Stimulated activated effector memory CD8-positive, alpha-beta T cell treated with anti-CD3 and anti-CD28 coated beads, Interleukin-12 subunit alpha, Interleukin-12 subunit beta, amount 100 ng/mL, for 72 hours (primary cell): ENCODE measurements at regions not wholly inside any gene's neighbourhood (a gene's known extent, or its start where the extent isn't known, plus 50 kb on each side); places are given as distances from the start of the nearest gene placed in this dataset.
"Not testable (repeated sequence)": the region's sequence is repeated elsewhere in the genome, so short reads cannot be mapped to it uniquely, and the experiment has no call there.

Source experiments
- ATAC-seq: fragments of 150-1000 bp; cut with Tn5 transposase; 2 replicates; pipeline ENCODE4 v1.10.0; 2021
- DNase-seq, 2 donors: peaks; one replicate each; pipeline ENCODE4 v3.0.0; 2021 to 2022; ENCODE audit warnings: low spot score in 2 of 2
- H3K27ac Mint-ChIP-seq: one replicate; pipeline ENCODE4 v1.8.0; 2022; ENCODE audit warnings: mild to moderate bottlenecking, mixed read lengths
- H3K36me3 Mint-ChIP-seq: one replicate; pipeline ENCODE4 v1.8.0; 2022; ENCODE audit warnings: mild to moderate bottlenecking, mixed read lengths
- H3K4me1 Mint-ChIP-seq: one replicate; pipeline ENCODE4 v1.8.0; 2022; ENCODE audit warnings: mixed read lengths
- H3K4me3 Mint-ChIP-seq: one replicate; pipeline ENCODE4 v1.8.0; 2022; ENCODE audit warnings: mild to moderate bottlenecking, mixed read lengths
- H3K9me3 Mint-ChIP-seq: one replicate; pipeline ENCODE4 v1.8.0; 2022; ENCODE audit warnings: mixed read lengths

DNA sequence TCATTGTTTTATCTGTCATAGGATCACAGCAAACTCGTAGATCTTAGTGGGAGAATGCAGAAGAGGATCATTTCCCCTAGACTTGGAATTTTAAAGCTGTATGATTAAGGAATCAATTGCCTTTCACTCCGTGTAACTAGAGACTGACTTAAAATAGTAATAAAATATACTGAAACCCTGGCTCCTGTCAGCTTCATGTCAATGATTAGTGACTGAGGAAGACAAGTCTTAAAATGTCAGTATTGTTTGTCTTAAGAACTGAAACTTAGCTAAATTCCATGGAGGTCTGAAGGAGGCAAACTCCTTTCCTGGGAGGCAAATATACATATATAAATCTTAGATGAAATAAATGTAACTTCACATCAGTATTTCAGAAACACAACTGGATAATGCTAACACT lies 1016.7 kb upstream of the PCDH10 start:
- no peak for DNase-seq
- H3K4me1 Mint-ChIP-seq, result no peaks in the 10 kb centered on the region
- no peak for ATAC-seq
- no peak overlapping the region for H3K27ac Mint-ChIP-seq
- no peaks in the 10 kb centered on the region for H3K36me3 Mint-ChIP-seq
- peaks cover 5% of the 10 kb centered on the region for H3K9me3 Mint-ChIP-seq
- H3K4me3 Mint-ChIP-seq, result no peak overlapping the region

GRCh38 chr4:132169660-132170059 lies 979.4 kb upstream of the PCDH10 start:
- Mint-ChIP-seq H3K36me3 (no peaks in the 10 kb centered on the region), H3K9me3 (peaks cover 19% of the 10 kb centered on the region), H3K27ac (no peak overlapping the region), H3K4me1 (no peaks in the 10 kb centered on the region), H3K4me3 (no peak overlapping the region)
- ATAC-seq (no peak), DNase-seq (no peak)

GRCh38 chr4:132180020-132180427 lies 969.1 kb upstream of the PCDH10 start:
- H3K4me1 Mint-ChIP-seq, result no peaks in the 10 kb centered on the region
- H3K4me3 Mint-ChIP-seq, result no peak overlapping the region
- H3K9me3 Mint-ChIP-seq, result peaks cover 7% of the 10 kb centered on the region
- ATAC-seq, result no peak
- H3K36me3 Mint-ChIP-seq, result no peaks in the 10 kb centered on the region
- no peak for DNase-seq
- H3K27ac Mint-ChIP-seq, result no peak overlapping the region

DNA sequence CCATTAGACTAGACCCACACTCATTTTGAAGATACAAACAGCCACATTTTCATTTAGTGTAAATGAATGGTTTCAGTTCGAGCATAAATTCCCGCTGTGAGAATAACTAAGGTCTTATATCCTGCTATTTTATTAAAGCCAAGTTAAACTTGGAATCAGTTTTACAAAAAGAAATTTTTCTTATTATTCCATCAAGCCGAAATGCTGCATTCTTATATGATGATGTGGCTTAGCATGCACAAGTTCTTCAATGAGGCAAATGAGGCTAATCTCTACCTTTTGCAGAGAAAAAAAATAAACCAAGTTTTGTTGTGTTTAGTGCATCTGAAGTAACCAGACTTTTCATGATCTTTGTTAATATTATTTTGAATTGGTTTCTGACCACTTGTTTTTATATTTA lies 953.9 kb upstream of the PCDH10 start:
- Mint-ChIP-seq H3K27ac (no peak overlapping the region), H3K4me3 (no peak overlapping the region), H3K9me3 (peaks cover 24% of the 10 kb centered on the region), H3K36me3 (no peaks in the 10 kb centered on the region), H3K4me1 (no peaks in the 10 kb centered on the region)
- no peak for DNase-seq
- ATAC-seq, result no peak

- ATAC-seq (no peak), DNase-seq (no peak)
- Mint-ChIP-seq H3K36me3 (no peaks in the 10 kb centered on the region), H3K27ac (no peak overlapping the region), H3K4me3 (no peak overlapping the region), H3K4me1 (no peaks in the 10 kb centered on the region), H3K9me3 (peaks cover 14% of the 10 kb centered on the region)
These were observed 945.5 kb upstream of the PCDH10 start for GRCh38 chr4:132203618-132204017.

GRCh38 chr4:132214519-132214918 lies 934.6 kb upstream of the PCDH10 start:
- Mint-ChIP-seq H3K9me3 (peaks cover 12% of the 10 kb centered on the region), H3K27ac (no peak overlapping the region), H3K4me1 (no peaks in the 10 kb centered on the region), H3K36me3 (no peaks in the 10 kb centered on the region), H3K4me3 (no peak overlapping the region)
- no peak for ATAC-seq
- no peak for DNase-seq

DNA sequence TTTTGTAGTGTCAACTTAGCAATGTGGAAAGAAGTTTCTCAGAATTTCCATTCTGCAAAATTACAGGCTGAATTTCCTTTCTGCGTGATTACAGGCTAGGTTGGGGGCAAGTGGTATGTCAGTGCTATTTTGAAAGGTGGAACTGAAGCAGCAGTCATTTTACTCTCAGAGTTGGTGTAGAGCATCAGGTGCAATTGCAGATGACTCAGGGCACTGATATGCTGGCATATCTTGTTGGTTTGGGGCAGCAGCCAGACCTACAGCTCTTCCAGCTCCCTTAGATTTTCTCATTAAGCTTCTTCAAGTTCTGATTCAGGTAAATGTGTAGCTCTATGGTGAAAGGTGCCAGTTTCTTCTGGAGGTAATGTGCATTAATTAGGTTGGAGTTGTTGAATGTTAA lies 930.7 kb upstream of the PCDH10 start:
- ATAC-seq (no peak), DNase-seq (no peak)
- Mint-ChIP-seq H3K4me3 (no peak overlapping the region), H3K9me3 (peaks cover 18% of the 10 kb centered on the region), H3K36me3 (no peaks in the 10 kb centered on the region), H3K27ac (no peak overlapping the region), H3K4me1 (no peaks in the 10 kb centered on the region)

DNA sequence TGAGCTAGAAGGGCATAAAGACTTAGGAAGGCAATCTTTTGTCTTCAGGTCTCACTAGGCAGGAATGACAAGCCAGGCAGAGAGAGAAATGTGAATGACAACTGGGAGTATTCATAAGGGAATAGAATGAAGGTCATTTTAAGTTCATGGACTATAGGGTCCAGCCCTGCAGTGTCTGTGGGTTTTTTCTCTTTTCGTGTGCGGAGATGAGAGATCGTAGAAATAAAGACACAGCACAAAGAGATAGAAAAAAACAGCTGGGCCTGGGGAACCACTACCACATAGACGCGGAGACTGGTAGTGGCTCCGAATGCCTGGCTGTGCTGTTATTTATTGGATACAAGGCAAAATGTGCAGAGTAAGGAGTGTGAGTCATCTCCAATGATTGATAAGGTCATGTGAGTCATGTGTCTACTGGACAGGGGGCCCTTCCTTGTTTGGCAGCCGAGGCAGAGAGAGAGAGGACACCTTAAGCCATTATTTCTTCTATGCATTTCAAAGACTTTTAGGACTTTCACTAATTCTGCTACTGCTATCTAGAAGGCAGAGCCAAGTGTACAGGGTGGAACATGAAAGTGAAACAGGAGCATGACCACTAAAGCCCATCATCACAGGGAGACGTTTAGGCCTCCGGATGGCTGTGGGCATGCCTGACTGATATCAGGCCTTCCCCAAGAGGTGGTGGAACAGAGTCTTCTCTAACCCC lies 921.8 kb upstream of the PCDH10 start:
- no peak for ATAC-seq
- no peak overlapping the region for H3K27ac Mint-ChIP-seq
- DNase-seq, result no peak
- H3K9me3 Mint-ChIP-seq, result peaks cover 9% of the 10 kb centered on the region
- no peaks in the 10 kb centered on the region for H3K36me3 Mint-ChIP-seq
- no peaks in the 10 kb centered on the region for H3K4me1 Mint-ChIP-seq
- no peak overlapping the region for H3K4me3 Mint-ChIP-seq

DNA sequence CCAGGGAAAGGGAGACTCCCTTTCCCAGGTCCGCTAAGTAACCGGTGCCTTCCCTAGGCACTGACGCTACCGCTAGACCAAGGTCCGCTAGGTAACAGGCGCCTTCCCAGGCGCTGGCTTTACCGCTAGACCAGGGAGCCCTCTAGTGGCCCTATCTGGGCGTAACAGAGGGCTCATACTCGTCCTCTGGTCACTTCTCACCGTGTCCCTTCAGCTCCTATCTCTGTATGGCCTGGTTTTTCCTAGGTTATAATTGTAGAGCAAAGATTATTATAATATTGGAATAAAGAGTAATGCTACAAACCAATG lies 921.3 kb upstream of the PCDH10 start:
- DNase-seq, H3K36me3 Mint-ChIP-seq, H3K27ac Mint-ChIP-seq, H3K9me3 Mint-ChIP-seq, H3K4me3 Mint-ChIP-seq, ATAC-seq, H3K4me1 Mint-ChIP-seq: not testable (repeated sequence)

GRCh38 chr4:132228676-132229075 lies 920.4 kb upstream of the PCDH10 start:
- DNase-seq (no peak), ATAC-seq (no peak)
- no peak overlapping the region for H3K27ac Mint-ChIP-seq
- peaks cover 10% of the 10 kb centered on the region for H3K9me3 Mint-ChIP-seq
- H3K4me1 Mint-ChIP-seq, result no peaks in the 10 kb centered on the region
- no peaks in the 10 kb centered on the region for H3K36me3 Mint-ChIP-seq
- no peak overlapping the region for H3K4me3 Mint-ChIP-seq

DNA sequence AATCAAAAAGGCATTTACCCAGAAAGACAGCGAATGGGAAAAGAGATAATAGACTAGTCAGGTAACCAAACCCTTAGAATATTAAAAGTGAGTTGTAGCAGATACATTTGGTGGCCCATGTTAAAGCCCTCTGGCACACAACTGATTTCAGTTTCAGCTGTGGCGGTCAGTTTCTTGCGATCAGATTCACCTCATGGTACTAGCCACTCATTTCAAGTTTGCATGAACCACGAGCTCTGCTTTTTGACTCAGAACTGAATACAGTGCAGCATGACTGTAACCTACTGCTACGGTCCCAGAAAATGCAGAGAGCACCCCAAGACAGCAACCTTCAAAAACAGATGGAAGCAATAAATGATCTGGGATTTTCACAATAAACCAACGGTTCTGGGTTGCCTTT lies 919.1 kb upstream of the PCDH10 start:
- no peak for ATAC-seq
- H3K4me1 Mint-ChIP-seq, result no peaks in the 10 kb centered on the region
- H3K27ac Mint-ChIP-seq, result no peak overlapping the region
- no peaks in the 10 kb centered on the region for H3K36me3 Mint-ChIP-seq
- H3K4me3 Mint-ChIP-seq, result no peak overlapping the region
- H3K9me3 Mint-ChIP-seq, result peaks cover 16% of the 10 kb centered on the region
- DNase-seq, result no peak

- no peak overlapping the region for H3K27ac Mint-ChIP-seq
- H3K4me1 Mint-ChIP-seq, result no peaks in the 10 kb centered on the region
- H3K4me3 Mint-ChIP-seq, result no peak overlapping the region
These were observed 910.4 kb upstream of the PCDH10 start for GRCh38 chr4:132238697-132239096.

GRCh38 chr4:132240081-132240480 lies 909.0 kb upstream of the PCDH10 start:
- DNase-seq, result no peak
- H3K4me1 Mint-ChIP-seq, result no peaks in the 10 kb centered on the region
- H3K27ac Mint-ChIP-seq, result no peak overlapping the region
- H3K36me3 Mint-ChIP-seq, result no peaks in the 10 kb centered on the region
- no peak overlapping the region for H3K4me3 Mint-ChIP-seq
- H3K9me3 Mint-ChIP-seq, result peaks cover 17% of the 10 kb centered on the region
- no peak for ATAC-seq

More at GRCh38 chr4:132238697-132239096, 910.4 kb upstream of the PCDH10 start:
- H3K9me3 Mint-ChIP-seq, result peaks cover 20% of the 10 kb centered on the region
- ATAC-seq (no peak), DNase-seq (no peak)
- H3K36me3 Mint-ChIP-seq, result no peaks in the 10 kb centered on the region

DNA sequence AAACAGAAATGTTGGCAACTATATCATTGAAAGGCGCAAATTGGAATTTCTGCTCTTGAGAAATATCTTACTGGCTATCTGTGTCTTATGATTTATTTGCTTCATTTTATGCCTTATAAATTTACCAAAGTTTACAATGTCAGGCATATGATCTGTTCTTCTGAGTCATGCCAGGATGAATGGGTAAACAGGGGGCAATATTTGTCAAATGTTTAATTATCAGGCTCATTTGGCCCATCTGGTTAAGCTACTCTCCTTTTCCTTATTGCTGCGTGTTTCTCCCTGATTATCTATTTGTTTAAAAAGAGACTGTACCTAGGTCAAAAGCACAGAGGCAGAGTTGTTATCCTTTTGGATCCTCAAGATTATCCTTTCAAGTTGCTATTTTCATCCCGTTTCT lies 903.8 kb upstream of the PCDH10 start:
- ATAC-seq (no peak), DNase-seq (no peak)
- Mint-ChIP-seq H3K27ac (no peak overlapping the region), H3K9me3 (peaks cover 30% of the 10 kb centered on the region), H3K36me3 (no peaks in the 10 kb centered on the region), H3K4me3 (no peak overlapping the region), H3K4me1 (no peaks in the 10 kb centered on the region)

DNA sequence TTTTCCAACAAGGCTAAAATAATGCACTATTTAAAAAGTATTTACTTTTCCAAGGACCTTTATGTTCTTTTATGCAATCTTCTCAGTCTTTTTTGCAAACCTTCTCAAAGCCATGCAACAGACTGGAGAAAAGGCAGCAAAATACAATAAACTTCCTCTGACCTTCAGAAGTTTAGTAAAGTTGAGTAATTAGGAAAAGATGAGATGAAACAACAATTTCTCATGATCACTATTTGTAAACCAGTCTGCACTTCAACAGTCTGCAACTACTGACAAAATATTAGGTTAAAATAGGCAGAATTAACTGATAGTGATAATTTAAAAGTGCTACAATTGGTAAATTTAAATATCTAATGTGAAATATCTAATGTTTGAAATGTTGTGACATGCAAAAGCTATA lies 884.9 kb upstream of the PCDH10 start:
- Mint-ChIP-seq H3K9me3 (peaks cover 8% of the 10 kb centered on the region), H3K27ac (no peak overlapping the region), H3K36me3 (no peaks in the 10 kb centered on the region), H3K4me3 (no peak overlapping the region), H3K4me1 (no peaks in the 10 kb centered on the region)
- DNase-seq (no peak), ATAC-seq (no peak)

DNA sequence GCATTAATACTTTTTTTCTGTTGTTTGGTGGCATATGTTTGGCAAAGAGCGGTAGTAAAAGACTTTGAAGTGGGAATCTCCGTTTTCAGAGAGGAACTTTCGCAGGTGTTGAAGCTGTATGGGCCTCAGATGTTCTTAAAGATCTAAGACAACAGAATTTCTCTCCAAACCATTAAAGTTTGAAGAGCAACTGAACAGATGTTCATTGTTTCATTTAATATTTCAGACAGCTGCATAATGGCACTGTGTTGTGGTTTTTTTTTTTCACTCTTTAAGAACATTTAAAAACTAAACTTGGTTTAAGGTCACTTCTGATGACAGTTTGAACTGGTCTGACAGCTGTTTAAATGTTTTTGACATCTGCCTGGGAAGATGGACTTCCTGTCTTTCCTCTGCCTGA lies 882.7 kb upstream of the PCDH10 start:
- DNase-seq, result no peak
- Mint-ChIP-seq H3K36me3 (no peaks in the 10 kb centered on the region), H3K4me1 (no peaks in the 10 kb centered on the region), H3K27ac (no peak overlapping the region), H3K4me3 (no peak overlapping the region), H3K9me3 (peaks cover 8% of the 10 kb centered on the region)
- ATAC-seq, result no peak

DNA sequence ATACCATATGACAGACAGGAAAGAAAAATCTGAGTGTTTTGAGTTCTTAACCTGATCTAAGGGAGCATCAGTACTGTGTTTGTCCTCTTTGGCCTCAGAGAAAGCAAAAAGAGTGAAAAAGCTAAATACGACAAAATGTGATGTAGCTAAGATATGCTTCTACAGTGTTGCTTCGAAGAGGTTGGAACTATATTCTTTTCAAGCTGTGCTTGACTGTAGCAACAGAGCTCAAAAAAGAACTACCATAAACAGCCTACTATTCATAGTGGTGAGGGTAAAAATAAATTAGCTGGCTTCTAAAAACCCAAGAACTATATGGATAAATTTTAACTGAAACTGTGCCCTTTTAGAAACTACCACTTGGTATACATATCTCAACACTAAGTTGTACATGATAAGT lies 881.8 kb upstream of the PCDH10 start:
- no peak overlapping the region for H3K27ac Mint-ChIP-seq
- no peak for DNase-seq
- no peak overlapping the region for H3K4me3 Mint-ChIP-seq
- H3K9me3 Mint-ChIP-seq, result peaks cover 9% of the 10 kb centered on the region
- no peaks in the 10 kb centered on the region for H3K36me3 Mint-ChIP-seq
- H3K4me1 Mint-ChIP-seq, result no peaks in the 10 kb centered on the region
- ATAC-seq, result no peak
